HL-60 (cell line): ENCODE measurements at regions not wholly inside any gene's neighbourhood (a gene's known extent, or its start where the extent isn't known, plus 50 kb on each side); places are given as distances from the start of the nearest gene placed in this dataset.

ENCODE experiments used
- GABPA ChIP-seq: IDR thresholded peaks from 2 replicates; pipeline ENCODE4 v1.6.1; 2012; ENCODE audit warnings: low read depth
- TF ChIP-seq, protein P1 (sequence below): IDR thresholded peaks from one replicate; pipeline ENCODE4 v1.5.1; 2011; ENCODE audit warnings: low read length, control low read depth, inconsistent platforms; ENCODE audit not compliant: insufficient read depth
- TF ChIP-seq, protein P2 (sequence below): IDR thresholded peaks from 2 replicates; pipeline ENCODE4 v1.6.1; 2012; ENCODE audit warnings: low read depth; ENCODE audit not compliant: insufficient replicate concordance

DNA sequence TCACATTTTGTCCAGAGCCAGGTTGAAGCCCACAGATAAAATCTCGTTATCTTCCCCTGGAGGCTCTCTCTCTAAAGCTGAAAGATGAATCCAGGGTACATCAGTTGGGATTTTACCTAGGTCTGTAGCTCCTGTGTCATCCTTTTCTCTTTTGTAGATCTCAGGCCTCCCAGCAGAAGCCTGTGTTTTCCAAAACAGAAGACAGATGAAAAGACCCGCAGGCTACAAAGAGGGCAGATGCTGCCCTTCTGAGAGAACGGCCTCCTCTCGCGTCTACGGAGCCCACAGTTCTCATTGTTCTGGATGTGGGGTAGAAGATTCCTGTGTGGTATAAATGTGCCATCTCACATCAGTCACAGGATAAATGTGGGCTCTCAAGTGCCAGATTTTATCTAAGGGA is 139.5 kb downstream of the SUCLG1 start:
- TF ChIP-seq, protein P1, sequence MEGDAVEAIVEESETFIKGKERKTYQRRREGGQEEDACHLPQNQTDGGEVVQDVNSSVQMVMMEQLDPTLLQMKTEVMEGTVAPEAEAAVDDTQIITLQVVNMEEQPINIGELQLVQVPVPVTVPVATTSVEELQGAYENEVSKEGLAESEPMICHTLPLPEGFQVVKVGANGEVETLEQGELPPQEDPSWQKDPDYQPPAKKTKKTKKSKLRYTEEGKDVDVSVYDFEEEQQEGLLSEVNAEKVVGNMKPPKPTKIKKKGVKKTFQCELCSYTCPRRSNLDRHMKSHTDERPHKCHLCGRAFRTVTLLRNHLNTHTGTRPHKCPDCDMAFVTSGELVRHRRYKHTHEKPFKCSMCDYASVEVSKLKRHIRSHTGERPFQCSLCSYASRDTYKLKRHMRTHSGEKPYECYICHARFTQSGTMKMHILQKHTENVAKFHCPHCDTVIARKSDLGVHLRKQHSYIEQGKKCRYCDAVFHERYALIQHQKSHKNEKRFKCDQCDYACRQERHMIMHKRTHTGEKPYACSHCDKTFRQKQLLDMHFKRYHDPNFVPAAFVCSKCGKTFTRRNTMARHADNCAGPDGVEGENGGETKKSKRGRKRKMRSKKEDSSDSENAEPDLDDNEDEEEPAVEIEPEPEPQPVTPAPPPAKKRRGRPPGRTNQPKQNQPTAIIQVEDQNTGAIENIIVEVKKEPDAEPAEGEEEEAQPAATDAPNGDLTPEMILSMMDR: no peak
- TF ChIP-seq GABPA: no peak
- TF ChIP-seq, protein P2, sequence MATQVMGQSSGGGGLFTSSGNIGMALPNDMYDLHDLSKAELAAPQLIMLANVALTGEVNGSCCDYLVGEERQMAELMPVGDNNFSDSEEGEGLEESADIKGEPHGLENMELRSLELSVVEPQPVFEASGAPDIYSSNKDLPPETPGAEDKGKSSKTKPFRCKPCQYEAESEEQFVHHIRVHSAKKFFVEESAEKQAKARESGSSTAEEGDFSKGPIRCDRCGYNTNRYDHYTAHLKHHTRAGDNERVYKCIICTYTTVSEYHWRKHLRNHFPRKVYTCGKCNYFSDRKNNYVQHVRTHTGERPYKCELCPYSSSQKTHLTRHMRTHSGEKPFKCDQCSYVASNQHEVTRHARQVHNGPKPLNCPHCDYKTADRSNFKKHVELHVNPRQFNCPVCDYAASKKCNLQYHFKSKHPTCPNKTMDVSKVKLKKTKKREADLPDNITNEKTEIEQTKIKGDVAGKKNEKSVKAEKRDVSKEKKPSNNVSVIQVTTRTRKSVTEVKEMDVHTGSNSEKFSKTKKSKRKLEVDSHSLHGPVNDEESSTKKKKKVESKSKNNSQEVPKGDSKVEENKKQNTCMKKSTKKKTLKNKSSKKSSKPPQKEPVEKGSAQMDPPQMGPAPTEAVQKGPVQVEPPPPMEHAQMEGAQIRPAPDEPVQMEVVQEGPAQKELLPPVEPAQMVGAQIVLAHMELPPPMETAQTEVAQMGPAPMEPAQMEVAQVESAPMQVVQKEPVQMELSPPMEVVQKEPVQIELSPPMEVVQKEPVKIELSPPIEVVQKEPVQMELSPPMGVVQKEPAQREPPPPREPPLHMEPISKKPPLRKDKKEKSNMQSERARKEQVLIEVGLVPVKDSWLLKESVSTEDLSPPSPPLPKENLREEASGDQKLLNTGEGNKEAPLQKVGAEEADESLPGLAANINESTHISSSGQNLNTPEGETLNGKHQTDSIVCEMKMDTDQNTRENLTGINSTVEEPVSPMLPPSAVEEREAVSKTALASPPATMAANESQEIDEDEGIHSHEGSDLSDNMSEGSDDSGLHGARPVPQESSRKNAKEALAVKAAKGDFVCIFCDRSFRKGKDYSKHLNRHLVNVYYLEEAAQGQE: no peak
